PC-9 (cell line): ENCODE measurements at regions not wholly inside any gene's neighbourhood (a gene's known extent, or its start where the extent isn't known, plus 50 kb on each side); places are given as distances from the start of the nearest gene placed in this dataset.

Source experiments
- CTCF ChIP-seq: fragments of 200-600 bp; sonication (generic); conservative IDR thresholded peaks from 2 replicates; pipeline ENCODE4 v1.6.1; 2017; ENCODE audit warnings: mixed run types, antibody characterized with exemption, mild to moderate bottlenecking, moderate library complexity
- EZH2 ChIP-seq: fragments of 200-600 bp; sonication (generic); IDR thresholded peaks from 2 replicates; pipeline ENCODE4 v1.8.0; 2017; ENCODE audit warnings: antibody characterized with exemption, low read depth

GRCh38 chr5:83777856-83778255 is 57.2 kb upstream of the HAPLN1 start:
- no peak for TF ChIP-seq CTCF
- no peak for TF ChIP-seq EZH2
